GM18502 (cell line): ENCODE measurements at regions not wholly inside any gene's neighbourhood (a gene's known extent, or its start where the extent isn't known, plus 50 kb on each side); places are given as distances from the start of the nearest gene placed in this dataset.

Source experiments
- ATAC-seq: cut with Tn5 transposase; IDR thresholded peaks from one replicate; pipeline ENCODE4 v1.9.1; 2021; ENCODE audit warnings: mild to moderate bottlenecking; ENCODE audit not compliant: unreplicated experiment, poor library complexity

DNA sequence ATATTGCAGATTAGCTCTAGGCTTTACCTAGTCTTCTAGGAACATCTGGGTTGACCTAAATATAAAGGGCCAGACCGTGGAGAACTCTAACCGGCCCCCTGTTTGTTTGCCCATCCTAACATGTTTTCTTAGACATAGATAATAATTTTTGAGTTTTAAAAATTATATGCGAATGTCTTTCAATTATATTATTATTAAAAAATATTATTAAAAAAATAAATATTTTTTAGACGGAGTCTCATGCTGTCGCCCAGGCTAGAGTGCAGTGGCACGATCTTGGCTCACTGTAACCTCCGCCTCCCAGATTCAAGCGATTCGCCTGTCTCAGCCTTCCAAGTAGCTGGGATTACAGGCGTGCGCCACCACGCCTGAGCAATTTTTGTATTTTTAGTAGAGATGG lies 318.5 kb downstream of the INHBA start:
- no peak for ATAC-seq

DNA sequence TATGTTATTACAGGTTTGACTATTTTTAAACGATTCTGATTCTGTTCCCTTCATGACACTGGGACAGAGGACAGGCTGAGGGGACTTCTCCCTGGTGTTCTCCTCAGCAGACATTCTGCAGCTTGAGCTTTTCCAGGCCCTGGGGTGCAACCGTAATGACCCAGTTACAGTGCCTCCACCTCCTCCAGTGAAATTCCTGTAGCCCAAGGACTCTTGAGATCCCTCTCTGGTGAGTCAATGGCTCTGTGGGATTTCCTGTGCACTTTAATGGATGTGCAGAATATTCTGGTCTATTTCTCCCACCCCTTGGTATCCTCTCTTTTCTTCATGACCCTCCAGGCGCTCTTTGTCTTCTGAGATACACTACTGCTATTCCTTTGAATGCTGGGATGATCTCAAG lies 319.3 kb downstream of the INHBA start:
- ATAC-seq = no peak

DNA sequence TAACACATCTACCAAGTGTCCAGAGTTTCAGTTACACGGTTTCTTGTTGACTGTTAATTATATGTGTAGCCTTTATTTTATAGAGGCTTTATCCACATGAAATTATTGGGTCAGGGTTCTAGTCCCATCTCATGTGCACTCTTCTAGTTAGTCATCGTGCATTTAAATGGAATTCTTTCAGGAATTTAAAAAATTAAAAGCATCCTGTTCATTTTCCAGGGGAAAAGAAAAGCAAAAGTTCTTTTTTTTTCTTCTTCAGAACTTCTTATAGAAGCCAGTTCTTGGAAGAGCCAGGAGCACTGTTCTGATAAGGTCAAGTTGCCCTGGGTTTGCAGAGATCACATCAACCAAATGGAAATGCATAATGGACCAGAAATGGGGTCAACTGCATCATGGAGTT lies 324.7 kb downstream of the INHBA start:
- no peak for ATAC-seq

DNA sequence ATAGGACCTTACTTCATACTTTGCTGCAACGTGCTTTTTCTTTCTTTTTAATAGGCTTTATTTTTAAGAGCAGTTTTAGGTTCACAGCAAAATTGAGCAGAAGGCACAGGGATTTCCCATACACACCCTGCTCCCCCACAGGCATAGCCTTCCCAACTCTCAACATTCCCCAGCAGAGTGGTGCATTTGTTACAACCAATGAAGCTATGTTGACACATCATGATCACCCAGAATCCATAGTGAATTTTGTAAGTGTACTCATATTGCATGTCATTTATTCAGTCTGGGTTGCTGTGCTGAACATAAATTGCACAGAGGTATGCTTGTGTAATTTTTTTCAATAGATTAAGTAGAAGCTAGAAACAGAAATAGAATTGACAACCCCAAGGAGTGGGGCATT lies 327.3 kb downstream of the INHBA start:
- no peak for ATAC-seq

DNA sequence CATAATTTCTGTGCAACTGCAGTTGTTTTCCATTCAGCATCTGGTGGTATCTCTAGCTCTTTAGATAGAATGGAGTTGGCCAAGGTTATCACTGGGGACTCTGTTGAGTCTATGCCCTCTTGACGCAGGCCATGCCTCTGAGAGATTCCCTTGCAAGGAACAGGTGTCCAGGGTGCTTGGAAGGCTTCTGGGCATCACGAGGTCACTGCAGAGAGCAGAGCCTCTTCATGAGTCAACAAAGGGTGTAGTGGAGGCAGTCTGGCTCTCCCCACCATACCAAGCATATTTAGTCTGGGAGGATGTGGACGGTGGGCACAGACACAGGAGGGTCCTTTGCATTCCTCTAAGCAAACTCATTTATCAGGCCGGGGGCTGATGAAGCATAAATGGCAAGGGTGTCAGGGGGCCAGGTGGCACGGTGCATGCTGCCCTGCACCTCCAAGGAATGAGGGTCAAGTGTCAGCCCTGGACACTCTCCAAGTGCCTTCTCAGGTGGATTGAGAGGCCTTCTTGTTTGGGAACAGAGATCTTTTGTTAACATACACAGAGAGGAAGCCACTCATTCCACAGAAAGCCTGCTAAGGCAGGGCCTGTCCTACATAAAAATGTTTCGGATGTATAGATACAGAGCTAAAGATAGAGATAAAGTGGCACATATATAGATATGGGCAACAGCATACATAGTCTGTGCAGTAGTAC lies 328.6 kb downstream of the INHBA start:
- ATAC-seq = no peak

DNA sequence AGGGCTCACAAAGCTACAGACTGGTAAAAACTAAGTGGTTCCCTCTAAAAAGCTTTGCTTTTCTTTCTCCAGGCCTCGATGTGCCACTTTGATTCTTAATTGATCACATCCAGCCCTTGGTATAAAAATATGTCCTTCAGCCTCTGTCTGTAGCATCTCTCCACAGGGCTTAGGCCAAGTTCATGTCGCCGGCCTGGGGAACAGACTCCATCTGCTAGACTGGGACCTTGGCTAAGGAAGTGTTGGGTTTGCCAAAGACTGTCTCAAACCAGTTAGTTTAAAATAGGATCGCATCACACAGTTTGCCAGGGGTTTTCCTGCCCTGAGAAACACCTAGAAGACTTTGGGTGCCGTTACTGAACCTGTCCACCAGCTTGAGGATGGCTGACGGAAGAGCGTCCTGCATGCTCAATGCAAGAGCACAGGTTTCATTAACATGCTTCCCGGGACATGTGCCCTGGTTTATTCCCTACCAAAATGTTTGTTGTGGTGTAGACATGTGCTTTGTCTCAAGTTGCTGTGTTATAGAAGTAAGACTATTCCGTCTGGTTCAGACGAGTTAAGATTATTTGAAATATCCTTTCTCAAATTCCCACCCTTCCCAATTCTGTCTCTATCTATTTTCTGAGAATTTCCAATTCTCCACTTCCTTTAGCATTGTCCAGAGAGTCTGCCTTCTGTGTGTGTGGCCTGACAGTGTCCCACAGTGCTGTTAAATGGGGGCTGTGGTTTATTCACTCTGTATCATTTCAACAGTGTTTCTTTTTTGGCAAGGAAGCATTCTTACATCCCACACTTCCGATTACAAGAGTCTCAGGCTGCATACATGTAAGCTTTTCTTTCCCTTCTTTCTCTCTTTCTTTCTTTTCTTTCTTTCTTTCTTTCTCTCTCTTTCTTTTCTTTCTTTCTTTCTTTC lies 334.7 kb downstream of the INHBA start:
- no peak for ATAC-seq

DNA sequence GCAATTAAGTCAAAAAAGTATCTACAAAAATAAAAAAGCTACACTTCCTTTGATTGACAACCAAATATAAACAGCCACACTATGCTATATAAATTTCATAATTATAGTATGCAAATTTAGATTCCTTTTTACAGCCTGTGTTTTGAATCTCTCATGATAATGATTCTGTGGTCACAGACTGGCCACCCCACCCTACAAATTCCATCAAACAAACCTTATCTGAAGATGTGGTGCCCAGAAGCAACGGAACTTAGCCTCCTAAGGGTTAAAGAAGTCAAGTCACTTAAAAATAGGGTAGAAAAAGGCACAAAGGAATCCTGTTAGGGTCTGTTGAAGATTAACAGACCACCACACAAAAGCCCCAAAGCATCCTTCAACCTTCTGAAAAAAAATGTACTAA lies 351.8 kb downstream of the INHBA start:
- ATAC-seq = no peak

DNA sequence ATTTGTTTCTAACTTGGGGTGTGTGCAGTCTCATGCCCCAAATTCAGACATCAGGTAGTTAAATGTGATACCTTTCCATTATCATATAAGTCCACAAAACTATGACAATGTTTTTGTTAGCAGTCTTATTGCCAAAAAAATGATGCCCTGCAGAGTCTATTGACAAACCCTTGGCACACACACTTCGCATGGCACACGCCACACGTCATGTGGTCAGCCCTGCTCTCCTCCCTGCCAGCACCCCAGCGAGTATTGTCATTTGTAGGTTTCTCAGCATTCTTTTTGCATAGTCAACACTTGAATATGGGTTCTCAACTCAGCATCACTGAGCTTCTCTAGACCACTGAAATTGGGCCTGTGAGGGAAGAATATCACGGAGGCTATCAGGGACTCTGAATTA lies 356.0 kb downstream of the INHBA start:
- no peak for ATAC-seq

DNA sequence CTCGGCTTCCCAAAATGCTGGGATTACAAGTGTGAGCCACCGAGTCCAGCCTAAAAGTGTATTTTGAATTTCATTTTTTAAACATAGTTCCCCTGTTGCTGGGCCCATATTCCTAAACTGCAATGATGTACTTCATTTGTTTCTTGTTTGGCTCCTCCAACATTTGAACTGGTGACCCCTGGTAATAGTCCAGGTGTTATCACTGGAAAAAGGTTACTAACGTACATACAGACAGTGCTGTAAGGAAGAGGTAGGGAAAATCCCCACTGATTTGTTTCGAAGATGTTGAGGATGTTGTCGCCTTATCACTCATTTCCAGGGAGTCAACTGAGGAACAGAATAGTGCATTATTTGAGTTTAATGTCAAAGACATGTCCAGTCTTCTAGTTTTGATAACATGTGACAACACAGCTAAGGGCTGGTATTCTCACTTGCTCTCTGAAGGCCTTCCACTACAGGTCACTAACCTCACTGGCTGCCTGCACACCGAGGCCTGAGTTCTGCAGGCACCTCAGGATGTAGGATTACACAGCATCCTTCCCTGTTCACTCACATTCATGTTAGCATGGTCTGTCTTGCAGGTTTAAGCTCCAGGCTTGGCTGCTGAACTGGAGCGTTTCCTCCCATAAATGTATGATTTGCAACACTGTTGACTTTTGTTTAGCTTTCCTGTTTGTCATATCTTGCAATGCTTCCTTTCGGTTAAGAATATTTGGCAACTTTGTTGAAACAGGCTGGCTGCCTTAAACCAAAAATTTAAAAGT lies 362.8 kb downstream of the INHBA start:
- no peak for ATAC-seq

DNA sequence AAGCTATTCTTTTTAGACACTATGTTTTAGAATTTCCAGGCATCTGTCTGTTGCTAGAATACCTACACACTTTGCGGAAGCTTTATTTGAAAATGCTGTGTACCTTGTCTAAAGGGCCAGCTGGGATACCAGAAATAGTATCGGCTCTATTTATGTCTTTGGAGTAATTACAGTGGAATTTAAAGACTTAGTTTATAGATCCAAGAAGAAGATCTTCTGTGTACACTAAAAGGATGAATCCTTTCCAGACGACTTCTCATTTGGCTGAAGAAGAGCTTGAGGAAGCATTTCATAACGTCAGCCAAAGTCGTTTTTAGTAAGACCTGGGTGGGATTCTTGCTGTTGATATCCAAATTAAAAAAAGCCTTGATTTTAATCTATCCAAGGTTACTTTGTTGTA lies 365.9 kb downstream of the INHBA start:
- no peak for ATAC-seq

DNA sequence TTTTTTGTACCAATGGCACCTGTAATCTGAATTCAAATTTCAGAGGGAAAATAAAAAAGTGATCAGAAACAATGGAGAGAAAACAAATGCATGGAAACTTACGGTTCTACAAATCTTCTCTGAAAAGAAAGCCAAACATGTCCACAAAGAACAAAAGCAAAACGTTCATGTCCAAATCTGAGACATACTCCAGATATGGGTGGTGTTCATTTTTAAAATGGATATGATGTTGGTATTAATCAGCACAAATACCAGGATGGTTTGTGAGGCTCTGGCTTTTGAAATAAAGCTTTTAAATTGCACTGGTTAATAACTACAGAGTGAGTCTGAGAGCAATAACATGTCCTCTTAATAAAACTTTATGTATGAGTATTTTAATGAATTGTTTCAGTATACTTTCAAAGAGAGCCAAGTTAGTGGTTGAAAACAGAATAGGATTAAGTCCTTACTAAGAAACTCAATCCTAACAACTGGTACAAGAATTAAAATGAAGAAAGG lies 366.4 kb downstream of the INHBA start:
- no peak for ATAC-seq

DNA sequence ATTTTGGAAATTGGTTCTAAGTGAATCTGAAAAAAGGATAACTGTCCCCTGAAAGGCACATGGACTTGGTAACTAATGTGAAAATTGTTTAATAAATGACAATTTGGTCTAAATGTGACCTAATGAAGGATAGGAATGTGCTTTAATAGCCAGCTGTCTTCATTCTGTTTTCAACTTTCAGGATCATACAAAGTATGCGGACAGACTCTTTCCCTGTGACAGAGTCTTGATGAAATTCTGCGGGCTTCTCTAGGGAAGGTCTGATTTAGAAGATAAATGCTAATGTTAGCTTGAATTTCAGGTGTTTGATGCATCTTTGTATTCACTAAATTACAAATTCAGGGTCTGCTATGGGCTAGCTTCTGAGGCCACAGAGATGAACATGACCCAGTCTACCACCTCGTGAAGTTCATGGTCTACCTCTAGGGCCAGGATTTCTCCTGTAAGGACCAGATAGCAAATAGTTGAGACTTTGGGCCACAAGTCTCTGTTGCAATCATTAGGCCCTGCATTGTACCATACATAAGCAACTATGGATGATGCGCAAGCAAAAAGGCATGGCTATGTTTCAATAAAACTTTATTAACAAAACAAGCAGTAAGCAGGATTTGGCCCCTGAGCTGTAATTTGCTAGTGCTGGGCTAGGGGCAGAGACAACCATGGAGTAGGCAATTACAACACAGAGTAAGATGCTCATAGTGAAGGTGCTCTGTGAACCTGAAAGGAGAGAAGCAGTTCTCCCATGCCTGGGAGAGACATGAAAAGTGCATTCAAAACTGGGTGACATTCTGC lies 368.6 kb downstream of the INHBA start:
- ATAC-seq = no peak

DNA sequence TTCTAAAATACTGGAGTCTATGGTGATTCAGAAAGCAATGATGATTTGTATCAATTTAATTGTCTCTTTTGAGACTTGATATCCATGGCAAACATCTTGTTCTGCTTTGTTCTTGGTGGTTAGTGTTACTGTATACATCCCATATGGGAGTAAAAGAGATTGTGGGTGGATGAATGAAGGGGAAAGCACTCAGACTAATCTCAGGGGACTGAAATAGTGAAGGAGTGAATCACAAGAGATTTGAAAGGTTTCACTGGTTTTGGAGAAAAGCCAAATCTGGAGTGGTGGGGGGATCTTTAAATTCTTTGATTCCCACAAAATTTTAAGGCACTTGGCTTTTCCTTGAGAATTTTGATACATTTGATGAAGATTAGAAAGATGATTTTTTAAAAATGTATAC lies 369.4 kb downstream of the INHBA start:
- no peak for ATAC-seq

DNA sequence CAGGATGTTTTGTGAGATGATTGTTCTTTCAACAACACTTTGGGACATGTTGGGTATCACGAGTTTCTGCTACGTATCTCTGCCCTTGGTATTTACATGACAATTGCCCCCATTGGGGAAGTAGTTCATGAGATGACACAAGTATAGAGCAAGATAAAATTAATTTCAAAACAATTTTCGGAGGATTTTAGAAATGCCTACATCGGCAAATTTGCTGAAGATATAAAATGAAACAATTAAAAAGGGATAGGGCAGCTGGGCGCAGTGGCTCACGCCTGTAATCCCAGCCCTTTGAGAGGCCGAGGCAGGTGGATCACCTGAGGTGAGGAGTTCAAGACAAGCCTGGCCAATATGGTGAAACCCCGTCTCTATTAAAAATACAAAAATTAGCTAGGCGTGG lies 371.7 kb downstream of the INHBA start:
- ATAC-seq = no peak

DNA sequence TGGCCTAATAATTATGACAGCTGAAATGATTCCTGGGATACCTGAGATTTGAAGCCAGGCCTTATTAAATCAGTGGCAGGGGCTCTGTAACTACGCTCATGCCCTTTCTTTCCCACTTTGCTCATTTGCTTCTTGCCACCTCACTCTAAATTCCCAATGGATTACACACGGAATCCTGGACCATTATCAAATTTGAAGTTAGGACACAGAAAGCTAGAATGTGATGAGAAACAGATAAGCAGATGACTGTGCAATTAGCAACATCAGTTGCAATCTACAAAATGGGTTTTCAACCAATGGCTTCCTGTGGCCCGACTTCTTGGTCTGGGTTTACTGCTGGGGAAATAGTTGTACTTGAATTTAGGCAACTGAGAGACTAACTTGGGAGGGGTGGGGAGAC lies 374.3 kb downstream of the INHBA start:
- ATAC-seq = no peak

DNA sequence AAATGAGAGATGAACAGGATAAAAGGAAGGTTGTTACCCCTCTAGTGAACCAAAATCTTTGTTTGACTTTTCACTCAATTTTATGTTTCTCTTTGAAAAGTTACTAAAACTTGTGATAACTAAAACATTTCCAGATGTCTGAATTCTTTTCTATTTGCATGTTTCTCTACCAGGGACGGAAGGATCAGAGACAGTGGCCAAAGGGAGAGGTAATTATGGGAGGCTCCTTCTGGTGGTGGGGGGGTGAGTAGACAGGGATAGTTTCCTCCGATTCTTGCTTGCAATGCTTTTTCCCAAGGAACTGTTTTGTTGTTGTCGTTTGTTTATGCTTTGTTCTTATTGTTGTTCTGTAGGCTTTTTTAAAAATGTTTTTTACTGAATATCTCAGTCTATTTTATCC lies 374.8 kb downstream of the INHBA start:
- no peak for ATAC-seq

DNA sequence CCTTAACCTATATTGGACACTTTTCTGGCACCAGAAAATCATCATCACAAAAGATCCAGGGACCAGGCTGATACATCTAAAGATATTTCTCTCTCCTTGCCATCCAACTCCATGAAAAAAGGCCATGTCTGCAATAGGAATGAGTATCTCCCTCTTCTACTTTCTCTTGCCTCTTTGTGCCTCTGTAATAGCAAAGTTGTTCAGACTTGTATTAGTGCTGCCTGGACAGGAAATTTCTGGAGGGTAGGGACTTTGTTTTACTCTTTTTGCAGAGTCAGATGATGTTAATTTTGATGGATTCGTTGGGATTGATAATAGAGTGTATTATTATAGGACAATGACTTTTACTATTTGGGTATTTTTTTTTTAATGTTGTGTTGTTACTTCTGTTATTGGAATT lies 376.3 kb downstream of the INHBA start:
- ATAC-seq = no peak

DNA sequence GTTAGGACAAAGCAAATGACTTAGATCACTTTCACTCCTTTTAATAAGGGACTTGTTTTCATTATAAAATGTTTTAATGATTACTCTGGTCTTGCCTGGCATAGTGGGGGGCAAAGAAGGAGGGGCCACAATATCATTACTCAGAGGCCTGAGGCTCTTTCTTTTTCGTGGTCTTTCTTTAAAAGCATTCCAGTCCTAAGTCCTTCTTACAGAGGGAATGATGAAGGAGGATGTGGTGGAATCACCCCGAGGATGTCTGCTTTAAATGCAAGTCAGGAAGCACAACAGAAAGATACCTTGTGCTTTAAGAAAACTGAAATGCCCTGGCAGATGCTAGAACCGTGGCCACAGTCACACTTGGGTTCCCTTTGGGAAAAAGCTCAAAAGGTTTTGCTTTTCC lies 379.1 kb downstream of the INHBA start:
- ATAC-seq = no peak

DNA sequence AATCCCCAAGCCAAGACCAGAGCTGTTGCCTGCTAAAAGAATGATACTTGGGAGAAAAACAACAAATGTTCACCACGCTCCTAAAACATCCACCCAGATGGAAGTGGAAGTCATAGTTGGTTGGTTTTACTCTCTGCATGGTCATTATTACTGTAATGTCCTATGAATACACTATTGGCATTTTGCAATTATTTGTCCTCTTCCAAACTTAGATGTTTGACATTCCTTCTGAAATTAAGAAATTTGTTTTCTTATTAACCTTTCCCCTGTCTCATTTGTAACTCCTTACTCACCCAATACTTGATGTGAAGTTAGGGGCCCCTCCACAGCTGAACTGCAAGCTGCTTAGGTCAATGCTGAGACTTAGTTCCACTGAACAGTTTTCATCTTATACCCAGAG lies 383.3 kb downstream of the INHBA start:
- ATAC-seq = no peak

DNA sequence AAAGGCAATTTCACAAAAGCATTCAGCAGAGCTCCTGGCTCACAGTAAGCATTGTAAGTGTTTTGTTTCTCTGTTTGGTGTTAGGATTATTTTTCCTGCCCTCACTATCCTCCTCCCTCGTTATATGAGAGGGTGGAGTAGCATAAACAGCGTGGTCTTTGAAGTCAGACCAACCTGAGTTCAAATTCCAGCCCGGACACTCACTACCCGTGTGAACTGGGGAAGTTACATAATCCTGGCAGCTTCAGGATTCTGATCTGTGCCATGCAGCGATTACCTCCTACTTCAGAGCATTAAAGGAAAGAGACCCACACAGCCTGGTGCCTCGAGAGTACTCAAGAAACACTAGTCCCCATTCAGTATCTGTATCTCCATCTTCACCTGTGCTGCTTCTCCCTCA lies 386.5 kb downstream of the INHBA start:
- no peak for ATAC-seq
